ENCODE measurements at regions not wholly inside any gene's neighbourhood (a gene's known extent, or its start where the extent isn't known, plus 50 kb on each side); places are given as distances from the start of the nearest gene placed in this dataset.

DNA sequence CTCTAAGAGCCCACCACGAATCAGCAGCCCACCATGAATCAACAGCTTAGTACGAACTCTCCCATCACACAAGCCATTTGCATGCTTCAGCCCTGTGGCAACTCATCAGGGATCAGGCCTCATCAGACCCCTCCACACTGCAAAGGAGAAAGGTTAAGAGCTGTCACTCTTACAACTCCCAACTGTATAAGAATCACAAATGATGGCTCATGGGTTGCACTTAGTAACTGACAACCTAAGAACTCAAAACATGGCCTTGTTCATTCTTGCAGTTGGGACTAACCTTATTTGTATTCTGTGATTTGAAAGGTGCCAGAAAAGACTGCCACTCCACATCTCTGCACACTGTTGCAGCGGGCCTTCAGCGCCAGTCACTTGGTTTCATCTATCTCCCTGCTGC, 149.1 kb upstream of the ZNF366 start:
- TF ChIP-seq CTCF (IDR thresholded peaks at IDR 0.05) (no peak), POLR2AphosphoS5 (IDR thresholded peaks at IDR 0.05) (no peak)

Data from breast epithelium (tissue), 3 donors.